GM21360 (cell line): ENCODE measurements at regions not wholly inside any gene's neighbourhood (a gene's known extent, or its start where the extent isn't known, plus 50 kb on each side); places are given as distances from the start of the nearest gene placed in this dataset.

ENCODE experiments used
- ATAC-seq: cut with Tn5 transposase; IDR thresholded peaks from one replicate; pipeline ENCODE4 v1.9.1; 2021; ENCODE audit warnings: mild to moderate bottlenecking, moderate library complexity; ENCODE audit not compliant: unreplicated experiment

- no peak for ATAC-seq
Measured at GRCh38 chr2:181300600-181301291, 156.4 kb upstream of the ITGA4 start.

GRCh38 chr2:181304011-181304844 is 153.0 kb upstream of the ITGA4 start:
- peak; percentile 37 for ATAC-seq

- ATAC-seq = peak; percentile 85
Measured at GRCh38 chr2:181305301-181306123, 151.7 kb upstream of the ITGA4 start.

GRCh38 chr2:181306785-181307184 is 150.4 kb upstream of the ITGA4 start:
- ATAC-seq = no peak

GRCh38 chr2:181307203-181307991 is 149.8 kb upstream of the ITGA4 start:
- no peak for ATAC-seq

GRCh38 chr2:181308766-181309515 is 148.2 kb upstream of the ITGA4 start:
- no peak for ATAC-seq

DNA sequence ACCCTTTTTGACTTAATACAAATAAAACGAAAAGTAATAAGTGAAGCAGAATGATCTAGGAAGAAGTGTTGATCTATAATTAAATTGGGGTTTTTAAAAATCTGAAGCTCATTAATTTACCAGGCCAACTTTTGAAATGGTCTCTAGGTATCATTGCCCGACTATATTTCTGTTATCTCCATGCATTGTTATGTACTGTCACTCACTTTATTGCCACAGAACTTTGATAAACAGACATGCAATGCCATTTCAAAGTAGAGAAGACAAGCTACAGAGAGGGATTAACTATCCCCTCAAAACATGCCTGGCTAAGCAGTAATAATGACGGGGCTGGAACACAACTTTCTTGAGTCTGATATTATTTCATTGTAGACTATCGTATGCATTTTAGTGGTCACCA is 147.6 kb upstream of the ITGA4 start:
- ATAC-seq = no peak

DNA sequence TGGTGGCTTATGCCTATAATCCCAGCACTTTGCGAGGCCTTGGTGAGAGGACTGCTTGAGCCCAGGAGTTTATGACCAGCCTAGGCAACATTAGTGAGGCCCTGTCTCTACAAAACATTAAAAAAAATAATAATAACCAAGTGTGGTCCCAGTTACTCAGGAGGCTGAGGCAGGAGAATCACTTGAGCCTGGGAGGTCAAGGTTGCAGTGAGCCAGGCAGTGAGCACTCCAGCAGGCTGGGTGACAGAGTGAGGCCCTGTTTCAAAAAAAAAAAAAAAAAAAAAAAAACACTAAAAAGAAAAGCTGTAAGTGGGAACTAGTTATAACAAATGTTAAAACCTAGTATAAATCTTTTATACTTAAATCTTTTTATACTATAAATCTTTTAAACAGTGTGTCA is 146.2 kb upstream of the ITGA4 start:
- no peak for ATAC-seq

- ATAC-seq = no peak
Measured at GRCh38 chr2:181311837-181312236, 145.3 kb upstream of the ITGA4 start.

DNA sequence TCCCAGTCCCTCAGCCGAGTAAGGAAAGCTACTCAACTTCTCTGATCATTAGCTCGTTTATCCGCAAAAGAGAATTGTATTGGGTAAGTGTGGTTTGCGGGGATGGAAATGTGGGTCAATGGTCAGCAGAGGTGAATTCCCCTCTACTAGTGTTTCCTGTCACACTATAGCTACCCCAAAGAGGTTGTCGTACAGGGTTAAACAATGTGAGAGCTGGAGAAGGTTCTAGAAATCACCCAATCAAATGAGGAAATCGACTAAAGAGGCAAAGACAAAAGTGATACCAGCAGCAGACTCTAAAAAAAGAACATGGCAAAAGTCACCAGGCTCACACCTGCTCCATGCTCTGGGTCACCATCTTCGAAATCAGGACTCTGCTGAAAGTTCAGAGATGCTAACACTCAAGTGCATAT is 144.7 kb upstream of the ITGA4 start:
- peak; percentile 78 for ATAC-seq

DNA sequence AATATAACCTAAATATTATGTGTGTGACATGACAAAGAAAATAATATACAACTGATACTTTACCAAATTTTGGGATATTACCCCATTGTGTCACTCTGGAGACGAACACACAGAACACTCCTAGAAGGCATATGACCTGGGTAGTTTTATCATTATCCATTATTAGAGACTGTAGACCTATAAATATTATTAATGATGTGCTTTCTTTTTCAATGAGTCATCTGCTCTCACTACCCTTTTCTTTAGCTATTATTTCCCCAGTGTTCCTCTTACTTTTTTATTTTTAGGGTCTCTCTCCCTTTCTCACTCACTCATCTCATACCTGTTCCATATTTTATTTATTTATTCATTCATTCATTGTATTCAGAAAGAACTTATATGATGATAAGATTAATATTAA is 143.3 kb upstream of the ITGA4 start:
- no peak for ATAC-seq

GRCh38 chr2:181314551-181314950 is 142.6 kb upstream of the ITGA4 start:
- ATAC-seq = no peak

GRCh38 chr2:181317511-181317910 is 139.7 kb upstream of the ITGA4 start:
- no peak for ATAC-seq

DNA sequence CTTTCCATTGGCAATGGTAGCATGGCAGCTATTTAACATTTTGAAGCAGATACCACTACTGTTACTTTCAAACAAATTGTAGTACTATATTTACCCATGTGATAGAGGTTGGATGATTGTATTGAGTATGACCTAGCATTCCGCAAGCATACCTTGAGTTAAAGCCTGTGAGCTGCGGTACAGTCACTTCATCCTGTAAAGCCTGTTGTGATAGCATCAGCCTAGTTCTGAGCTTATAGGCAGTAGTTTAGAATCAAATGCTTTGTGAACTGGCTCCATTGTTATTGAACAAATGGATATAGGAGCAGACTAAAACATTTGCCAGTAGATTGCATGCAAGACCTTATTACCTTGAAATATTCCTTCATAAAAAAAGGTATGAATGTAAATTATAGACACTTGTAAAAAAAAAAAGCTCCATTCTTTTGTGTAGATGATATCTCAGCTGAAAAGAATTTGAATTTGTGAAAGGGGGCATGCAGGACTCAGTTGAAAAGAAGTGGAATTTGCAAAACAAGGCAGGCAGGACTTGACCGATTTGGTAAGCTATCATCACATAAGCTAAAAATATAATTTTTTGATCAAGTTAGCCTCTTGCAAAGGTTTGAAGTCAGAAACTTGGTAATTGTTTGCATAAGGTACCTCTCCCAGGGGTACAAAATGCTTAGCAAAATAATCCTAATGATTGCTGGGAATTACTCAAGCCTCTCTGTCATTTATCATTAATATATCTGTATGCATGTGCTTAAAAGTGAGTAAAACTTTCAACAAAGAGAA is 138.5 kb upstream of the ITGA4 start:
- no peak for ATAC-seq

DNA sequence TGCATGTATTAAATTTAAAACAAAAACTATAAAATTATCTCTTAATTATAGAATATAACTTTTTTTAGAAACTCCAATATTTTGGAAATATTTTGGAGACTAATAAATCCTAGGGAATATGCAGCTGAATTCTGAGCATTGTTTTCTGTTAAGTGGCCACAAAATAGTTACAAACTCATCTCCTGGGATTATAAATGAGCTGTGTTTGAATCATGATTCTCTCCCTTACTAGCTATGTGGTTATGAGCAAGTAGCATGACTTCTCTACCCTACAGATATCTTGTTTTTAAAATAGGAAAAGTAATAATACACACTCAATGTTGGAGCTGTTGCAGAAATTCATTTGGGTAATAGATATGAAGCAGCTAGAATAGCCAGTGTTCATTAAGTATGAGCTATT is 137.9 kb upstream of the ITGA4 start:
- ATAC-seq = no peak

DNA sequence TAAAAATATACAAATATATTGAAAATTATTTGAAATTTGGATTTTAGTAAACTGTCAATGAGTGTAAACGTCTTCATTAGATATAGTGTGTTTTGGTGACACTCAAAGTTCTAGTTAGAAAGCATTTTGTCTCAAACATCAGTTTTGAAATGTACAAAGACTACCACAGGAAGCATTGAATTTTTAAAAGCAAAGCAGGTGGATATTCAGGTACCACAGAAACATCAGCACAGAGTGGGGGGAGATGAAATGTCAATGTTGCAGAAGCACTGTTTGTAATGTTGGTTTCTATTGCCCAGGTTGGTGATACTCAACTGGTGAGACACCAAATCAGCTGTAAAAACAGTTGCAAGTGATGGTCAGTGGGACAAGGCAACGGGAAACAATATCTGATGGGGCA is 136.5 kb upstream of the ITGA4 start:
- ATAC-seq = no peak

GRCh38 chr2:181324912-181325311 is 132.3 kb upstream of the ITGA4 start:
- ATAC-seq = no peak

- no peak for ATAC-seq
Measured at GRCh38 chr2:181326661-181327060, 130.5 kb upstream of the ITGA4 start.

- ATAC-seq = no peak
Measured at GRCh38 chr2:181330286-181330685, 126.9 kb upstream of the ITGA4 start.
